Stimulated activated CD4-positive, alpha-beta T cell treated with anti-CD3 and anti-CD28 coated beads, Interleukin-15, amount 100 ng/mL, for 48 hours (primary cell): ENCODE measurements at regions not wholly inside any gene's neighbourhood (a gene's known extent, or its start where the extent isn't known, plus 50 kb on each side); places are given as distances from the start of the nearest gene placed in this dataset.

Experiments used
- DNase-seq, 2 donors: peaks; one replicate each; pipeline ENCODE4 v3.0.0-alpha.2; 2020; ENCODE audit warnings: low read depth in 2 of 2

- DNase-seq, result no peak
Observed at GRCh38 chr10:59085711-59086502, 90.5 kb upstream of the PHYHIPL start.

GRCh38 chr10:59087486-59087885, 89.0 kb upstream of the PHYHIPL start:
- no peak for DNase-seq

- DNase-seq, result no peak
Observed at GRCh38 chr10:59088912-59089573, 87.4 kb upstream of the PHYHIPL start.

GRCh38 chr10:59090817-59091622, 85.4 kb upstream of the PHYHIPL start:
- DNase-seq, result no peak

GRCh38 chr10:59093461-59093860, 83.0 kb upstream of the PHYHIPL start:
- no peak for DNase-seq

- no peak for DNase-seq
Observed at GRCh38 chr10:59096631-59097030, 79.8 kb upstream of the PHYHIPL start.

GRCh38 chr10:59098387-59098786, 78.1 kb upstream of the PHYHIPL start:
- DNase-seq, result no peak

GRCh38 chr10:59098831-59099452, 77.5 kb upstream of the PHYHIPL start:
- DNase-seq, result no peak

GRCh38 chr10:59099481-59099880, 77.0 kb upstream of the PHYHIPL start:
- DNase-seq, result no peak

- DNase-seq, result no peak
Observed at GRCh38 chr10:59102394-59102793, 74.0 kb upstream of the PHYHIPL start.

- no peak for DNase-seq
Observed at GRCh38 chr10:59104186-59104585, 72.3 kb upstream of the PHYHIPL start.

- DNase-seq, result no peak
Observed at GRCh38 chr10:59106441-59106840, 70.0 kb upstream of the PHYHIPL start.

- DNase-seq, result no peak
Observed at GRCh38 chr10:59107147-59107546, 69.3 kb upstream of the PHYHIPL start.

GRCh38 chr10:59108296-59108870, 68.1 kb upstream of the PHYHIPL start:
- DNase-seq, result no peak

GRCh38 chr10:59108886-59109288, 67.6 kb upstream of the PHYHIPL start:
- DNase-seq, result no peak

GRCh38 chr10:59109826-59110225, 66.6 kb upstream of the PHYHIPL start:
- no peak for DNase-seq

GRCh38 chr10:59124187-59124586, 52.3 kb upstream of the PHYHIPL start:
- no peak for DNase-seq

GRCh38 chr10:59125666-59126065, 50.8 kb upstream of the PHYHIPL start:
- no peak for DNase-seq

- no peak for DNase-seq
Observed at GRCh38 chr10:59126261-59126660, 50.2 kb upstream of the PHYHIPL start.
